ENCODE measurements at regions not wholly inside any gene's neighbourhood (a gene's known extent, or its start where the extent isn't known, plus 50 kb on each side); places are given as distances from the start of the nearest gene placed in this dataset.

DNA sequence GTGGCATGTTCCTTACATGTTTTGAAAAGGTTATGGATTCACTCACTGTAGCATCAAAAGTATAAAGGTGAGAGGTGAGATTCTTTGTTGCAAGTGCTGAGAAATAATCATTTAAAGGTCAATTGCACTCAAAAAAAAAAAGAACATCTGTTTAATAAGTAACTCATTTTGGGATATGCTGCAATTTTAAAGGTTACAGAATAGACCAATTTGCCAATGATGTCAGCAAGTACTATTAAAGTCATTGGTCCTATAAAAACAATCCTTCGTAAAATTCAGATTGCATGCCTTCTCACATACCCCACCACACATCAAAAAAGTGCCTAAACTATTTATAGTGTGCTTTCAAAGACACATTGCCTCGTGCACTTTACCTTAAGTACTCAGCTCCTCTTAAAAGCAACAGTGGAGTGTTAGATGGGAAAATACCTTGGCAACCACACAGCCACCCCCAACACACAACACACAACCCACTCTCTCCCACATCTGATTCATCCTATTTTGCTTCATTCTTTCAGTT is 218.2 kb upstream of the ADGRL2 start:
- TF ChIP-seq, protein P1, sequence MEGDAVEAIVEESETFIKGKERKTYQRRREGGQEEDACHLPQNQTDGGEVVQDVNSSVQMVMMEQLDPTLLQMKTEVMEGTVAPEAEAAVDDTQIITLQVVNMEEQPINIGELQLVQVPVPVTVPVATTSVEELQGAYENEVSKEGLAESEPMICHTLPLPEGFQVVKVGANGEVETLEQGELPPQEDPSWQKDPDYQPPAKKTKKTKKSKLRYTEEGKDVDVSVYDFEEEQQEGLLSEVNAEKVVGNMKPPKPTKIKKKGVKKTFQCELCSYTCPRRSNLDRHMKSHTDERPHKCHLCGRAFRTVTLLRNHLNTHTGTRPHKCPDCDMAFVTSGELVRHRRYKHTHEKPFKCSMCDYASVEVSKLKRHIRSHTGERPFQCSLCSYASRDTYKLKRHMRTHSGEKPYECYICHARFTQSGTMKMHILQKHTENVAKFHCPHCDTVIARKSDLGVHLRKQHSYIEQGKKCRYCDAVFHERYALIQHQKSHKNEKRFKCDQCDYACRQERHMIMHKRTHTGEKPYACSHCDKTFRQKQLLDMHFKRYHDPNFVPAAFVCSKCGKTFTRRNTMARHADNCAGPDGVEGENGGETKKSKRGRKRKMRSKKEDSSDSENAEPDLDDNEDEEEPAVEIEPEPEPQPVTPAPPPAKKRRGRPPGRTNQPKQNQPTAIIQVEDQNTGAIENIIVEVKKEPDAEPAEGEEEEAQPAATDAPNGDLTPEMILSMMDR (IDR thresholded peaks at IDR 0.05; ENCODE audit: borderline replicate concordance, control extremely low read depth, extremely low read depth, insufficient read depth, missing control alignments), result no peak
- in situ Hi-C loops (cut with MboI; ENCODE audit: low sequenced_read_pairs, unreplicated experiment), result no loop called here
- DNase-seq (ENCODE audit: low spot score), result no peak

DNA sequence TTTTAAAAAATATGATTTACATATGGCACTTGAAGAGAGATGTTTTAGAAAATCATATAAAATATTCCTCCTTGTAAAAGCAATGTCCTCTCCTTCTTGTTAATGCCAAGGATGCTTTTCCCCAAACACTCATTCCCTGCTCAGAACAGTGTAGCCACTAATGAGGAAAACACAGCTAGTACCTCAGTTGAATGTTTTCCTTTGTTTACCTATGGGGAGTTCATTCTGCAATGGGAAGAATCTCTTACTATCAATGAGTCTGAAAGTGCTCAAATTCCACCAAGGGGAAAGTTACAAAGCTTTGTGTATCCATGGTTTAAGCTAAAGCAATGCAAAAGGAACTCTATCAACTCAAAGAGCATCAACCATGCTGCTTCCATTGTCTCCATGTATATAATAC is 221.9 kb upstream of the ADGRL2 start:
- DNase-seq (ENCODE audit: low spot score), result no peak
- in situ Hi-C loops (cut with MboI; ENCODE audit: low sequenced_read_pairs, unreplicated experiment), result no loop called here
- TF ChIP-seq, protein P1 (IDR thresholded peaks at IDR 0.05; ENCODE audit: borderline replicate concordance, control extremely low read depth, extremely low read depth, insufficient read depth, missing control alignments), result no peak

DNA sequence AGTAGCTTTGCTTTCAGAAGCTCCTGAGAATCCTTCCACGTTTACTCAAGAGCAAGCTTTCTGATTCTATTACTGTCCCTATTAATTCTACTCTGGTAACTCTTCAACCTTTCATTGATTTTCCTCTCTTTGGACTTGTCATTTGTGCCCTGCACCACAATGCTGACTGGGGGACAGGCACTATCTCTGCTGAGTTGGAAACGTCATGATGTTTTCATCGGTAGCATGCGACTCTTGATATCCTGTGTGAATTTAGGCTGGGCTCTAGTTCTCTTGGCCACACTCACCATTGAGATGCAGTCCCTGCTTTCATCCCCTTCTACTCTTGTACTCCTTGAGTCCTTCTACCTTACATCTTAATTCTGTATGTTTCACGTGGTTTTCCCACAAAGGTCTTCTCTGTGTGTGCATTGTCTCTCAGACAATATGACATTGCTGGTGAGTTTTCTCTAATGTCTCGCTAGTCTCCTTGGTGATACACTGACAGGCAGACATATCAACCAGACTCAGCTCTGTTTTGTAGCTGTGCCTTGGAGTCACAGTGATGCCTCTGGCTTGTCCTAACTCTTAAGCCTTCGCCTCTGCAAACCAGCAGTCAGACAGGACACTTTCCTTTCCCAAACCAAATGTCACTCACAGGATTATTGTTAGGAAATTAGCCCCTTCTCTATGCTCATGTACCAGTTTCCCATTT is 223.6 kb upstream of the ADGRL2 start:
- DNase-seq (ENCODE audit: low spot score), result no peak
- in situ Hi-C loops (cut with MboI; ENCODE audit: low sequenced_read_pairs, unreplicated experiment), result no loop called here
- TF ChIP-seq, protein P1 (IDR thresholded peaks at IDR 0.05; ENCODE audit: borderline replicate concordance, control extremely low read depth, extremely low read depth, insufficient read depth, missing control alignments), result no peak

DNA sequence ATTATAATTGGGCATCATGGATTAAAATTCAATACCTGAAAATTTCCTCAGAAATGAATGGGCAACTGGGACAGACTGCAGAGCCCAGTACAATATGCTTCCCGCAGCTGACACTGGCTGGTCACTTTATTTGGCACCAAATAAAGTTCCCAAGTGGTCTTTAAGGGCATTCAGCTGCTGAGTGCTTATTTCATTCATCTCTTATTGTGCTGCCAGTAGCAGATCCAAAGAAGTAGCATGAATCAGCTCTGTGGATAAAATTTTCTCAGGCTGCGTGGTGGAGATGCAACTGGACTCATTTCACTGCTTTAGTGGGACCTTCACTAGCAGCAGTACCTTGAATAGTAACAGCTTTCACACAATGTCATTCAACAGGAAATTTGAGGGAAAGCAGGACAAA is 226.3 kb upstream of the ADGRL2 start:
- in situ Hi-C loops (cut with MboI; ENCODE audit: low sequenced_read_pairs, unreplicated experiment), result no loop called here
- TF ChIP-seq, protein P1 (IDR thresholded peaks at IDR 0.05; ENCODE audit: borderline replicate concordance, control extremely low read depth, extremely low read depth, insufficient read depth, missing control alignments), result no peak
- DNase-seq (ENCODE audit: low spot score), result no peak

DNA sequence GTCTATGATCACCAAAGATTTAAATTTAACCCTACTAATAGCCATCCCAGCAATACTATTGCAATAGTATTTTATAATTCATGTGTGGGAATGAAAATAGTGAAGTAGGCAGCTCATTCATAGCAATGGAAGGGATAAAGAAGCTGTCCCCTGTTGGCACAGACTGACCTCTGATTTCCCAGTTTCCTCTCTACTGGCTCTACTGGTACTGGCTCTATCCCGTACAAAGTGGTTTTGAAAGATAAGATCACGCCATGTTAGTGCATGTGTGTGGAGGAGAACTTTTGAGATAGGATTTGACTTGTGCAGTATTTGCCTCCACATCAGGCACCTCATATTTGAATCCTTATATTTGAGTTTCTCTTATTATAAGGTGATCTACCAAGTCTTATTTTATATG is 227.3 kb upstream of the ADGRL2 start:
- in situ Hi-C loops (cut with MboI; ENCODE audit: low sequenced_read_pairs, unreplicated experiment), result no loop called here
- TF ChIP-seq, protein P1 (IDR thresholded peaks at IDR 0.05; ENCODE audit: borderline replicate concordance, control extremely low read depth, extremely low read depth, insufficient read depth, missing control alignments), result no peak
- no peak for DNase-seq (ENCODE audit: low spot score)

DNA sequence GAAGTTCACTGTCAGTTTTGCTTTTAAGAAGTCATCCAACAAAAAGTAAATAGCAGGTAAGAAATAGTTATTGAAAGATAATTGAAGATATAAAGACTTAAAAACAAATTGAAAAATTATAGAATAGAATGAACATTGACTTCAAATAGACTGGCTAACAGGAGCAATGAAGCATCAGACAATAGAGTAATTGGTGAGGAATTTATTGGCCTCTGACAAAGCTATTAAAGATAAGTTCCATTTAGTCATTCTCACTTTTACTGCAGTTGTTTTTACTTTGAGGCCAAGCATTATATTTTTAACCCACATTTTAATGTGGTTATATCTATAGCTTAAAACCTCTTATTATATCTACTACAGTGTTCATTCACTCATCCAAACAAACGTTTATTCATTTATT is 228.8 kb upstream of the ADGRL2 start:
- in situ Hi-C loops (cut with MboI; ENCODE audit: low sequenced_read_pairs, unreplicated experiment), result no loop called here

More for the DNA sequence above, 228.8 kb upstream of the ADGRL2 start:
- TF ChIP-seq, protein P1 (IDR thresholded peaks at IDR 0.05; ENCODE audit: borderline replicate concordance, control extremely low read depth, extremely low read depth, insufficient read depth, missing control alignments), result no peak
- DNase-seq (ENCODE audit: low spot score), result no peak
